Mammary epithelial cell (primary cell): ENCODE measurements at regions not wholly inside any gene's neighbourhood (a gene's known extent, or its start where the extent isn't known, plus 50 kb on each side); places are given as distances from the start of the nearest gene placed in this dataset.

Experiments used
- CTCF ChIP-seq, 2 donors: IDR thresholded peaks in 1 of 2; conservative IDR thresholded peaks in 1 of 2; 2 replicates each; pipeline ENCODE4 v1.5.1; 2011 to 2012; ENCODE audit warnings: inconsistent platforms in 2 of 2, low read length in 2 of 2, mild to moderate bottlenecking in 2 of 2, control low read depth in 1 of 2, low read depth in 1 of 2; ENCODE audit not compliant: insufficient read depth in 1 of 2; ENCODE audit errors: extremely low read depth in 1 of 2
- EZH2 ChIP-seq: IDR thresholded peaks from 2 replicates; pipeline ENCODE4 v1.6.1; 2012; ENCODE audit warnings: low read length, inconsistent platforms, borderline replicate concordance

GRCh38 chr2:241980193-241980592 lies 110.7 kb downstream of the RTP5 start:
- TF ChIP-seq EZH2 (no peak), CTCF (conservative IDR thresholded peaks at IDR 0.05 in 1 of 2, IDR thresholded peaks at IDR 0.05 in 1 of 2; ENCODE audit: extremely low read depth in 1 of 2, insufficient read depth in 1 of 2, low read depth in 1 of 2, low read length in 2 of 2) (no peak)
